ENCODE measurements at regions not wholly inside any gene's neighbourhood (a gene's known extent, or its start where the extent isn't known, plus 50 kb on each side); places are given as distances from the start of the nearest gene placed in this dataset.
"Not testable (repeated sequence)": the region's sequence is repeated elsewhere in the genome, so short reads cannot be mapped to it uniquely, and the experiment has no call there.

DNA sequence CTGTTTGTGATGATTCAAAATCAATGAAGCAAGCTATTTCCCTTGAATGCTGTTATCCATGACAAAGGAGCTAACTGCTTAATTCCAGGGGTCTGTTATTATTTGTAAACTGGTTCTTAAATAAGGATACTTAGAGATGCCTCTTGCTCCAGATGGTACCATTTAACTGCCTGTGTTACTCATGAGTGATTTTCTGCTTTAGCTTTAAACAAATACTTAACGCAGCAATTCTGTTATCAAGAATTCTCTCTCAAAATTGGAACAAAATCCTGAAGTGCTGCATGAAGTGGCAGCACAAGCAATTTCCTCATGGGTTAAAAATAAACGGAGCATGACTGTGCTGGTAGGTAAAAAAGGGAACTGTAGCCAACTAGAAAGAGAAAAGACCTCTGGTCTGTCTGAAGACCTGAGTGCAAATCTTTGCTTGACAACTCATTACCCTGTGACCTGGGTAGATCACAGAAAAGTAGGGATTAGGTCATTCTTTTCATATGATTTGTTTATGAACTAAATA is 62.5 kb upstream of the GBE1 start:
- intact Hi-C loops (cut with DNase I) = no loop called here
- FAIRE-seq (peak; percentile 87), DNase-seq (peak in 2 of 5 donors; percentile 57 to 76)
- Histone ChIP-seq H3K9ac (ENCODE audit: low read length in 3 of 3) (no peak overlapping the region), H3K9me3 (ENCODE audit: control insufficient read depth in 2 of 3, insufficient read depth in 1 of 3, low read length in 3 of 3) (peaks cover 0 to 4% (median 0%) of the 10 kb centered on the region in 3 donors), H3K27me3 (ENCODE audit: control insufficient read depth, insufficient read depth, low read length) (no peaks in the 10 kb centered on the region), H3K27ac (ENCODE audit: low read depth in 2 of 2, low read length in 2 of 2) (no peak overlapping the region), H3K4me1 (ENCODE audit: control insufficient read depth in 2 of 3, insufficient read depth in 2 of 3, low read depth in 1 of 3, low read length in 3 of 3) (peaks cover 0 to 3% (median 0%) of the 10 kb centered on the region in 3 donors), H3K36me3 (ENCODE audit: control insufficient read depth in 2 of 3, insufficient read depth in 3 of 3, low read length in 3 of 3) (no peaks in the 10 kb centered on the region), H3K4me3 (ENCODE audit: low read length in 3 of 3) (peak overlapping the region in 1 of 3 donors; percentile 8)
- TF ChIP-seq, protein P1, sequence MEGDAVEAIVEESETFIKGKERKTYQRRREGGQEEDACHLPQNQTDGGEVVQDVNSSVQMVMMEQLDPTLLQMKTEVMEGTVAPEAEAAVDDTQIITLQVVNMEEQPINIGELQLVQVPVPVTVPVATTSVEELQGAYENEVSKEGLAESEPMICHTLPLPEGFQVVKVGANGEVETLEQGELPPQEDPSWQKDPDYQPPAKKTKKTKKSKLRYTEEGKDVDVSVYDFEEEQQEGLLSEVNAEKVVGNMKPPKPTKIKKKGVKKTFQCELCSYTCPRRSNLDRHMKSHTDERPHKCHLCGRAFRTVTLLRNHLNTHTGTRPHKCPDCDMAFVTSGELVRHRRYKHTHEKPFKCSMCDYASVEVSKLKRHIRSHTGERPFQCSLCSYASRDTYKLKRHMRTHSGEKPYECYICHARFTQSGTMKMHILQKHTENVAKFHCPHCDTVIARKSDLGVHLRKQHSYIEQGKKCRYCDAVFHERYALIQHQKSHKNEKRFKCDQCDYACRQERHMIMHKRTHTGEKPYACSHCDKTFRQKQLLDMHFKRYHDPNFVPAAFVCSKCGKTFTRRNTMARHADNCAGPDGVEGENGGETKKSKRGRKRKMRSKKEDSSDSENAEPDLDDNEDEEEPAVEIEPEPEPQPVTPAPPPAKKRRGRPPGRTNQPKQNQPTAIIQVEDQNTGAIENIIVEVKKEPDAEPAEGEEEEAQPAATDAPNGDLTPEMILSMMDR (IDR thresholded peaks at IDR 0.05; ENCODE audit: borderline replicate concordance, extremely low read depth, insufficient read depth) = no peak

DNA sequence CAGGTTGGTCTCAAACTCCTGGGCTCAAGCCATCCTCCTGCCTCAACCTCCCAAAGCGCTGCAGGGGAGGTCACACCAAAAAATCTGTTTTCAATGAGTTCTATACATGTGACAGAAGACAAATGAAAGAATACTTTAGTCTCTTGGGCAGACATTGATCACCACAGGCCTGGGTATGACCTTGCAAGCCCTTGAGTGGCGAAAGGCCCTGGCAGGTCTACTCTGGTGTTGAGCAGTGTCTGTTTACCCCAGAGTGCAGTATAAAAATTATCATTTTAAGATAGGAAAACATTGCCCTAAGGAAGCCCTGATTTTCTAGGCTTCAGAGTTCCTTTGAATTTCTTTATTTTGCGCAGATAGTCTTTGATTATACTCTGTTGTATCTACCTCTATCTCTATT is 61.6 kb upstream of the GBE1 start:
- FAIRE-seq = no peak
- Histone ChIP-seq H3K27me3 (ENCODE audit: control insufficient read depth, insufficient read depth, low read length) (no peaks in the 10 kb centered on the region), H3K9me3 (ENCODE audit: control insufficient read depth in 2 of 3, insufficient read depth in 1 of 3, low read length in 3 of 3) (peaks cover 0 to 4% (median 0%) of the 10 kb centered on the region in 3 donors), H3K36me3 (ENCODE audit: control insufficient read depth in 2 of 3, insufficient read depth in 3 of 3, low read length in 3 of 3) (no peaks in the 10 kb centered on the region), H3K9ac (ENCODE audit: low read length in 3 of 3) (no peak overlapping the region), H3K4me3 (ENCODE audit: low read length in 3 of 3) (no peak overlapping the region), H3K4me1 (ENCODE audit: control insufficient read depth in 2 of 3, insufficient read depth in 2 of 3, low read depth in 1 of 3, low read length in 3 of 3) (peaks cover 0 to 3% (median 0%) of the 10 kb centered on the region in 3 donors), H3K27ac (ENCODE audit: low read depth in 2 of 2, low read length in 2 of 2) (no peak overlapping the region)
- DNase-seq = no peak
- TF ChIP-seq, protein P1 (IDR thresholded peaks at IDR 0.05; ENCODE audit: borderline replicate concordance, extremely low read depth, insufficient read depth) = no peak
- intact Hi-C loops (cut with DNase I) = no loop called here

DNA sequence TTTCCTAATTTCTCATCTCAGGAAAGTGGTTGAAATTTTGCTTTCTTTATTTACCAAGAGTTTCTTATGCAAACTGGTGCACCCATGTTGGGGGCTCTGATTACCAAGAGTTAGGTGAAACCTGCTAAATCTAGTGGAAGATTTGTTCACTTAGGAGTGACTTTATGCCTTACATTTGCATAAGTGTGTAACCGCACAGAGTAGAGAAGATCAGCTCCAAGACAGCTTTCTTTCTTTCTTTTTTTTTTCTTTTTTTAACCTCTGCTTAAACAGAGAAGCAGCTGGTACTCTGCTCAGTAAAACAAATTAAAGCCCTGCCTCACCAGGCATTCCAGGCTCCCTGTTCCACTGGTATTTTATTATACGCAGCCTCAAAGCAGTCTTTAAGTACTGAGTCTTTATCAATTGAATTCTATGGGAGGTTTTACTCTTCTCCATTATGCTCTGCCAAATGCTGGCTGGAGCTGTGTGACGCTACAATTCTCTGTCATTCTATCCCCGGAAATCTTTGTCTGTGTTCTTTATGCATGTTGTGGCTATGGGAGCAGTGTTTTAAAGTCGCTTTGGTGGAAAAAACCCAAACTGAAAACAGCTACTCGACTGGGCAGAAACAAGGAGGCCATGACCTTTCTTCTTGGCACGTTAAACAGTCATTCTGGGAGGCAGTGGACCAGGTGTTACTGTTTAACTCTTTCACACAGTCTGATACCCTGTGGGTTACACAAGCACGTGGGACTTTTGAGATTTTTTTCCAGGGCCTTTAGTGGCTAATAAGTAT is 55.2 kb upstream of the GBE1 start:
- Histone ChIP-seq H3K27ac (ENCODE audit: low read depth in 2 of 2, low read length in 2 of 2) (peak overlapping the region; percentile 63 to 71), H3K36me3 (ENCODE audit: control insufficient read depth in 2 of 3, insufficient read depth in 3 of 3, low read length in 3 of 3) (no peaks in the 10 kb centered on the region), H3K4me3 (ENCODE audit: low read length in 3 of 3) (peak overlapping the region in 2 of 3 donors; percentile 26 to 44), H3K9me3 (ENCODE audit: control insufficient read depth in 2 of 3, insufficient read depth in 1 of 3, low read length in 3 of 3) (peaks cover 0 to 4% (median 0%) of the 10 kb centered on the region in 3 donors), H3K9ac (ENCODE audit: low read length in 3 of 3) (peak overlapping the region in 1 of 3 donors; percentile 42), H3K4me1 (ENCODE audit: control insufficient read depth in 2 of 3, insufficient read depth in 2 of 3, low read depth in 1 of 3, low read length in 3 of 3) (peaks cover 2 to 16% (median 6%) of the 10 kb centered on the region in 3 donors), H3K27me3 (ENCODE audit: control insufficient read depth, insufficient read depth, low read length) (no peaks in the 10 kb centered on the region)
- TF ChIP-seq, protein P1 (IDR thresholded peaks at IDR 0.05; ENCODE audit: borderline replicate concordance, extremely low read depth, insufficient read depth) = no peak
- peak; percentile 44 for FAIRE-seq
- intact Hi-C loops (cut with DNase I) = no loop called here
- peak in 4 of 5 donors; percentile 65 to 92 (median 86) for DNase-seq

DNA sequence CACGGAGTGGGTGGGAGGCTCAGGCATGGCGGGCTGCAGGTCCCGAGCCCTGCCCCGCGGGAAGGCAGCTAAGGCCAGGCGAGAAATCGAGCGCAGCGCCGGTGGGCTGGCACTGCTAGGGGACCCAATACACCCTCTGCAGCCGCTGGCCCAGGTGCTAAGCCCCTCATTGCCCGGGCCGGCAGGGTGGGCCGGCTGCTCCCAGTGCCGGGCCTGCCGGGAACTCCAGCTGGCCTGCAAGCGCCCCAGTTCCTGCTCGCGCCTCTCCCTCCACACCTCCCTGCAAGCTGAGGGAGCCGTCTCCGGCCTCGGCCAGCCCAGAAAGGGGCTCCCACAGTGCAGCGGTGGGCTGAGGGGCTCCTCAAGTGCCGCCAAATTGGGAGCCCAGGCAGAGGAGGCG is 50.7 kb upstream of the GBE1 start:
- H3K4me3 ChIP-seq (ENCODE audit: low read length in 3 of 3); H3K27me3 ChIP-seq (ENCODE audit: control insufficient read depth, insufficient read depth, low read length); H3K9me3 ChIP-seq (ENCODE audit: control insufficient read depth in 2 of 3, insufficient read depth in 1 of 3, low read length in 3 of 3); H3K27ac ChIP-seq (ENCODE audit: low read depth in 2 of 2, low read length in 2 of 2); H3K9ac ChIP-seq (ENCODE audit: low read length in 3 of 3); H3K36me3 ChIP-seq (ENCODE audit: control insufficient read depth in 2 of 3, insufficient read depth in 3 of 3, low read length in 3 of 3); FAIRE-seq; intact Hi-C loops (cut with DNase I): not testable (repeated sequence)
- H3K4me1 ChIP-seq (ENCODE audit: control insufficient read depth in 2 of 3, insufficient read depth in 2 of 3, low read depth in 1 of 3, low read length in 3 of 3) = peaks cover 0 to 11% (median 6%) of the 10 kb centered on the region in 3 donors
- DNase-seq = peak in 1 of 5 donors; percentile 51
